IPS-11a (cell line): ENCODE measurements at regions not wholly inside any gene's neighbourhood (a gene's known extent, or its start where the extent isn't known, plus 50 kb on each side); places are given as distances from the start of the nearest gene placed in this dataset.
"Not testable (repeated sequence)": the region's sequence is repeated elsewhere in the genome, so short reads cannot be mapped to it uniquely, and the experiment has no call there.

Experiments
- H3K4me3 ChIP-seq: one replicate; pipeline ENCODE4 v1.5.1; 2013; ENCODE audit warnings: low read depth, low read length, control low read depth

GRCh38 chrY:19541475-19542306, 202.8 kb downstream of the KDM5D start:
- H3K4me3 ChIP-seq, result no peak overlapping the region

GRCh38 chrY:19535697-19536096, 208.8 kb downstream of the KDM5D start:
- not testable (repeated sequence) for H3K4me3 ChIP-seq

GRCh38 chrY:19521976-19522375, 222.6 kb downstream of the KDM5D start:
- H3K4me3 ChIP-seq, result no peak overlapping the region

GRCh38 chrY:19503092-19503449, 241.5 kb downstream of the KDM5D start:
- H3K4me3 ChIP-seq, result no peak overlapping the region

- no peak overlapping the region for H3K4me3 ChIP-seq
Measured at GRCh38 chrY:19502169-19503091, 242.1 kb downstream of the KDM5D start.

- no peak overlapping the region for H3K4me3 ChIP-seq
Measured at GRCh38 chrY:19498556-19498955, 246.0 kb downstream of the KDM5D start.

GRCh38 chrY:19487494-19487893, 257.0 kb downstream of the KDM5D start:
- H3K4me3 ChIP-seq, result no peak overlapping the region

GRCh38 chrY:19484997-19485396, 259.5 kb downstream of the KDM5D start:
- no peak overlapping the region for H3K4me3 ChIP-seq

GRCh38 chrY:19479141-19479540, 265.4 kb downstream of the KDM5D start:
- no peak overlapping the region for H3K4me3 ChIP-seq

GRCh38 chrY:19477959-19478358, 266.6 kb downstream of the KDM5D start:
- no peak overlapping the region for H3K4me3 ChIP-seq

GRCh38 chrY:19465809-19466208, 278.7 kb downstream of the KDM5D start:
- H3K4me3 ChIP-seq, result no peak overlapping the region

GRCh38 chrY:19456855-19457448, 287.6 kb downstream of the KDM5D start:
- H3K4me3 ChIP-seq, result no peak overlapping the region

- H3K4me3 ChIP-seq, result no peak overlapping the region
Measured at GRCh38 chrY:19433059-19433458, 311.5 kb downstream of the KDM5D start.

- no peak overlapping the region for H3K4me3 ChIP-seq
Measured at GRCh38 chrY:19427736-19428518, 316.6 kb downstream of the KDM5D start.

- not testable (repeated sequence) for H3K4me3 ChIP-seq
Measured at GRCh38 chrY:19427191-19427590, 317.3 kb downstream of the KDM5D start.

- no peak overlapping the region for H3K4me3 ChIP-seq
Measured at GRCh38 chrY:19410980-19411766, 333.4 kb downstream of the KDM5D start.

GRCh38 chrY:19406246-19406645, 338.3 kb downstream of the KDM5D start:
- no peak overlapping the region for H3K4me3 ChIP-seq

- no peak overlapping the region for H3K4me3 ChIP-seq
Measured at GRCh38 chrY:19405598-19405997, 338.9 kb downstream of the KDM5D start.

- H3K4me3 ChIP-seq, result no peak overlapping the region
Measured at GRCh38 chrY:19392876-19393275, 351.6 kb downstream of the KDM5D start.

- H3K4me3 ChIP-seq, result no peak overlapping the region
Measured at GRCh38 chrY:19391922-19392321, 352.6 kb downstream of the KDM5D start.
